Loucy (cell line): ENCODE measurements at regions not wholly inside any gene's neighbourhood (a gene's known extent, or its start where the extent isn't known, plus 50 kb on each side); places are given as distances from the start of the nearest gene placed in this dataset.

Source experiments
- EZH2phosphoT487 ChIP-seq: fragments of 200-600 bp; IDR thresholded peaks from 2 replicates; pipeline ENCODE4 v1.6.1; 2018; ENCODE audit warnings: antibody characterized with exemption, mild to moderate bottlenecking, moderate library complexity, borderline replicate concordance
- TF ChIP-seq, protein P1 (sequence below): fragments of 200-600 bp; sonication (generic); conservative IDR thresholded peaks from 2 replicates; pipeline ENCODE4 v1.5.1; 2014; ENCODE audit warnings: mild to moderate bottlenecking, antibody characterized with exemption, low read length

- TF ChIP-seq, protein P1, sequence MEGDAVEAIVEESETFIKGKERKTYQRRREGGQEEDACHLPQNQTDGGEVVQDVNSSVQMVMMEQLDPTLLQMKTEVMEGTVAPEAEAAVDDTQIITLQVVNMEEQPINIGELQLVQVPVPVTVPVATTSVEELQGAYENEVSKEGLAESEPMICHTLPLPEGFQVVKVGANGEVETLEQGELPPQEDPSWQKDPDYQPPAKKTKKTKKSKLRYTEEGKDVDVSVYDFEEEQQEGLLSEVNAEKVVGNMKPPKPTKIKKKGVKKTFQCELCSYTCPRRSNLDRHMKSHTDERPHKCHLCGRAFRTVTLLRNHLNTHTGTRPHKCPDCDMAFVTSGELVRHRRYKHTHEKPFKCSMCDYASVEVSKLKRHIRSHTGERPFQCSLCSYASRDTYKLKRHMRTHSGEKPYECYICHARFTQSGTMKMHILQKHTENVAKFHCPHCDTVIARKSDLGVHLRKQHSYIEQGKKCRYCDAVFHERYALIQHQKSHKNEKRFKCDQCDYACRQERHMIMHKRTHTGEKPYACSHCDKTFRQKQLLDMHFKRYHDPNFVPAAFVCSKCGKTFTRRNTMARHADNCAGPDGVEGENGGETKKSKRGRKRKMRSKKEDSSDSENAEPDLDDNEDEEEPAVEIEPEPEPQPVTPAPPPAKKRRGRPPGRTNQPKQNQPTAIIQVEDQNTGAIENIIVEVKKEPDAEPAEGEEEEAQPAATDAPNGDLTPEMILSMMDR: no peak
- TF ChIP-seq EZH2phosphoT487: no peak
Measured at GRCh38 chr5:18972177-18972576, 1015.8 kb downstream of the CDH18 start.
